Retinal pigment epithelial cell (primary cell): ENCODE measurements at regions not wholly inside any gene's neighbourhood (a gene's known extent, or its start where the extent isn't known, plus 50 kb on each side); places are given as distances from the start of the nearest gene placed in this dataset.
"Not testable (repeated sequence)": the region's sequence is repeated elsewhere in the genome, so short reads cannot be mapped to it uniquely, and the experiment has no call there.

Experiments
- DNase-seq: peaks from one replicate; pipeline ENCODE4 v3.0.0-alpha.2; 2010; ENCODE audit warnings: low read depth
- H3K4me3 ChIP-seq: 2 replicates; pipeline ENCODE4 v1.5.1; 2011; ENCODE audit warnings: mild to moderate bottlenecking, low read length, control low read depth, moderate library complexity
- CTCF ChIP-seq: conservative IDR thresholded peaks from 2 replicates; pipeline ENCODE4 v1.5.1; 2011; ENCODE audit warnings: low read depth, low read length, control low read depth, inconsistent platforms

GRCh38 chrX:28127662-28128061 lies 146.4 kb upstream of the DCAF8L1 start:
- DNase-seq = no peak
- TF ChIP-seq CTCF = no peak

GRCh38 chrX:28126886-28127285 lies 145.6 kb upstream of the DCAF8L1 start:
- no peak overlapping the region for H3K4me3 ChIP-seq
- no peak for TF ChIP-seq CTCF
- DNase-seq = no peak

More at GRCh38 chrX:28127662-28128061, 146.4 kb upstream of the DCAF8L1 start:
- H3K4me3 ChIP-seq = no peak overlapping the region

GRCh38 chrX:28124416-28124815 lies 143.2 kb upstream of the DCAF8L1 start:
- no peak for TF ChIP-seq CTCF
- DNase-seq = no peak
- H3K4me3 ChIP-seq = no peak overlapping the region

GRCh38 chrX:28120580-28121245 lies 139.5 kb upstream of the DCAF8L1 start:
- DNase-seq, H3K4me3 ChIP-seq: not testable (repeated sequence)

- H3K4me3 ChIP-seq = no peak overlapping the region
- TF ChIP-seq CTCF = no peak
- DNase-seq = no peak
These were observed 138.8 kb upstream of the DCAF8L1 start for GRCh38 chrX:28120072-28120471.

- DNase-seq = no peak
- H3K4me3 ChIP-seq = no peak overlapping the region
- TF ChIP-seq CTCF = no peak
These were observed 127.1 kb upstream of the DCAF8L1 start for GRCh38 chrX:28108186-28108945.

GRCh38 chrX:28099166-28099565 lies 117.9 kb upstream of the DCAF8L1 start:
- no peak overlapping the region for H3K4me3 ChIP-seq
- no peak for DNase-seq
- TF ChIP-seq CTCF = no peak
